Endothelial cell of umbilical vein (primary cell): ENCODE measurements at regions not wholly inside any gene's neighbourhood (a gene's known extent, or its start where the extent isn't known, plus 50 kb on each side); places are given as distances from the start of the nearest gene placed in this dataset.

Source experiments
- BruUV-seq: library from RNA; stranded (reverse); fragments of 400-500 nt; replicated peaks from 2 replicates; lab custom pipeline; 2021; lab: Mats Ljungman, UMichigan
- CTCF ChIA-PET: fragments of 300-600, 350-600 bp; sonication (Branson Sonifier 250); formaldehyde crosslinking; loops from one replicate; lab custom pipeline; 2021; ENCODE audit warnings: antibody characterized with exemption, inconsistent platforms; lab: Charles Lee
- POLR2A ChIA-PET: fragments of 300-600, 350-600 bp; sonication (Branson Sonifier 250); formaldehyde crosslinking; loops from one replicate; lab custom pipeline; 2021; ENCODE audit warnings: antibody characterized with exemption, inconsistent platforms; lab: Charles Lee
- DNase-seq: peaks from one replicate; pipeline ENCODE4 v3.0.0-alpha.2; 2011; ENCODE audit warnings: low read depth, low spot score
- FAIRE-seq: peaks from 2 replicates; lab custom pipeline; 2011; peaks lifted over from hg19 to GRCh38; lab: Jason Lieb, UNC
- H2AFZ ChIP-seq: 2 replicates; pipeline ENCODE4 v1.6.0; 2012; ENCODE audit warnings: low read depth, low read length, control low read depth, inconsistent platforms
- H3K27ac ChIP-seq: 2 replicates; pipeline ENCODE4 v1.5.1; 2011; ENCODE audit warnings: low read depth, mild to moderate bottlenecking, control low read depth, low read length, moderate library complexity; ENCODE audit not compliant: insufficient read depth
- H3K27me3 ChIP-seq, 2 experiments: 2 replicates each; pipeline versions ENCODE4 v1.6.0 to v1.6.1; 2011; ENCODE audit warnings: low read length in 2 of 2, mixed read lengths in 1 of 2; ENCODE audit not compliant: control insufficient read depth in 2 of 2, insufficient read depth in 2 of 2
- H3K36me3 ChIP-seq, 2 experiments: 2 replicates in 1 of 2; 3 replicates in 1 of 2; pipeline ENCODE4 v1.5.1; 2011; ENCODE audit warnings: low read length in 2 of 2, mild to moderate bottlenecking in 1 of 2, moderate library complexity in 1 of 2; ENCODE audit not compliant: control insufficient read depth in 2 of 2, insufficient read depth in 2 of 2; ENCODE audit errors: extremely low read depth in 1 of 2
- H3K4me1 ChIP-seq: 3 replicates; pipeline ENCODE4 v1.5.1; 2011; ENCODE audit warnings: mild to moderate bottlenecking, low read length; ENCODE audit not compliant: control insufficient read depth, insufficient read depth; ENCODE audit errors: extremely low read depth
- H3K4me2 ChIP-seq: 2 replicates; pipeline ENCODE4 v1.6.1; 2011; ENCODE audit warnings: low read length, control low read depth, mixed read lengths; ENCODE audit not compliant: insufficient read depth
- H3K4me3 ChIP-seq, 3 experiments: fragments of 200-600 bp in 1 of 3; sonication (generic), shearing (Covaris generic) in 1 of 3; replicated peaks in 1 of 3; 2 replicates each; pipeline ENCODE4 v1.5.1; 2011 to 2016; ENCODE audit warnings: control low read depth in 3 of 3, low read length in 3 of 3, mild to moderate bottlenecking in 2 of 3, inconsistent platforms in 1 of 3, low read depth in 1 of 3, moderate library complexity in 1 of 3; ENCODE audit not compliant: insufficient read depth in 1 of 3
- H3K79me2 ChIP-seq: 2 replicates; pipeline ENCODE4 v1.6.0; 2012; ENCODE audit warnings: low read length, inconsistent platforms; ENCODE audit not compliant: control insufficient read depth, insufficient read depth
- H3K9ac ChIP-seq: replicated peaks from 2 replicates; pipeline ENCODE3; 2011; ENCODE audit warnings: low read length, control low read depth; ENCODE audit not compliant: insufficient read depth; ENCODE audit errors: extremely low read depth
- H3K9me1 ChIP-seq: replicated peaks from 3 replicates; pipeline ENCODE4 v1.6.0; 2011; ENCODE audit warnings: mild to moderate bottlenecking, low read length; ENCODE audit not compliant: control insufficient read depth, insufficient read depth; ENCODE audit errors: extremely low read depth
- H3K9me3 ChIP-seq: replicated peaks from 2 replicates; pipeline ENCODE4 v1.5.1; 2012; ENCODE audit warnings: low read length, inconsistent platforms; ENCODE audit not compliant: control insufficient read depth, insufficient read depth
- H4K20me1 ChIP-seq: replicated peaks from 2 replicates; pipeline ENCODE3; 2011; ENCODE audit warnings: mild to moderate bottlenecking, low read length; ENCODE audit not compliant: control insufficient read depth, insufficient read depth; ENCODE audit errors: extremely low read depth
- CTCF ChIP-seq, 2 donors: IDR thresholded peaks; 1 replicate in 1 of 2; 2 replicates in 1 of 2; pipeline ENCODE4 v1.5.1; 2011; ENCODE audit warnings: low read length in 2 of 2, mild to moderate bottlenecking in 2 of 2, moderate library complexity in 2 of 2, control low read depth in 1 of 2, inconsistent platforms in 1 of 2, low read depth in 1 of 2; ENCODE audit not compliant: insufficient read depth in 1 of 2; ENCODE audit errors: extremely low read depth in 1 of 2
- EZH2 ChIP-seq: IDR thresholded peaks from 2 replicates; pipeline ENCODE4 v1.6.1; 2012; ENCODE audit warnings: borderline replicate concordance, low read depth, mild to moderate bottlenecking, moderate library complexity, low read length, inconsistent platforms; ENCODE audit not compliant: severe bottlenecking
- FOS ChIP-seq: IDR thresholded peaks from 2 replicates; pipeline ENCODE4 v1.6.1; 2011; ENCODE audit warnings: mild to moderate bottlenecking, low read length, moderate library complexity, borderline replicate concordance; ENCODE audit not compliant: insufficient read depth
- GATA2 ChIP-seq: IDR thresholded peaks from 2 replicates; pipeline ENCODE4 v1.7.0; 2011; ENCODE audit warnings: low read depth, mild to moderate bottlenecking, moderate library complexity, mixed read lengths, low read length; ENCODE audit not compliant: insufficient read length, insufficient read depth
- JUN ChIP-seq: IDR thresholded peaks from 2 replicates; pipeline ENCODE4 v1.6.1; 2011; ENCODE audit warnings: borderline replicate concordance, low read depth; ENCODE audit not compliant: insufficient read length, insufficient read depth
- MAX ChIP-seq: IDR thresholded peaks from 2 replicates; pipeline ENCODE4 v1.6.1; 2011; ENCODE audit not compliant: insufficient read depth, insufficient read length
- MYC ChIP-seq: IDR thresholded peaks from one replicate; pipeline ENCODE4 v1.6.1; 2011; ENCODE audit warnings: mild to moderate bottlenecking, low read depth, low read length
- POLR2A ChIP-seq: IDR thresholded peaks from 2 replicates; pipeline ENCODE4 v1.6.1; 2012; ENCODE audit warnings: low read depth, mild to moderate bottlenecking, control low read depth, low read length
- POLR2AphosphoS5 ChIP-seq: IDR thresholded peaks from 2 replicates; pipeline ENCODE4 v1.6.1; 2012; ENCODE audit warnings: low read depth, mild to moderate bottlenecking, control low read depth, low read length, moderate library complexity; ENCODE audit not compliant: insufficient read depth
- dilution Hi-C: fragments of 300-500 bp; cut with MboI; formaldehyde crosslinking; loops from one replicate; pipeline ENCODE4 v1.15.0; 2019; ENCODE audit warnings: low sequenced_read_pairs; ENCODE audit not compliant: extremely low pct_ligation_motif_present
- intact Hi-C: fragments of 100-400 bp; cut with micrococcal nuclease; formaldehyde crosslinking; loops from one replicate; pipeline ENCODE4 v1.10.0; 2022

GRCh38 chr9:113659740-113660139 lies 196.2 kb downstream of the RGS3 start:
- FAIRE-seq: no peak
- TF ChIP-seq FOS: no peak
- TF ChIP-seq GATA2: no peak
- no peak for TF ChIP-seq JUN
- TF ChIP-seq POLR2A: no peak
- no peak for TF ChIP-seq MYC
- TF ChIP-seq EZH2: no peak
- no peak for TF ChIP-seq MAX
- no peak for TF ChIP-seq POLR2AphosphoS5
- TF ChIP-seq CTCF (IDR thresholded peaks at IDR 0.05; ENCODE audit: extremely low read depth in 1 of 2, insufficient read depth in 1 of 2, low read depth in 1 of 2, low read length in 2 of 2): no peak
- H3K4me1 ChIP-seq: peaks cover 33% of the 10 kb centered on the region
- POLR2A ChIA-PET: no interaction called here
- CTCF ChIA-PET: interaction anchor here (2.1 to 9.6 kb wide), 3 partner anchors 22 to 213 kb away, joined by 12 to 1173 read pairs (median 166); no protein-coding TSS in a partner anchor
- dilution Hi-C loops: loop anchor here (10.0 kb wide), 1 partner anchor 65 kb away; no protein-coding TSS in a partner anchor
- no peak overlapping the region for H3K4me2 ChIP-seq
- H3K9me1 ChIP-seq: no peaks in the 10 kb centered on the region
- no peak overlapping the region for H3K4me3 ChIP-seq
- no peak for DNase-seq
- H3K36me3 ChIP-seq: no peaks in the 10 kb centered on the region
- intact Hi-C loops: loop anchor here (5.0 kb wide), 1 partner anchor 117 kb away; no protein-coding TSS in a partner anchor
- H4K20me1 ChIP-seq: no peaks in the 10 kb centered on the region
- no peak overlapping the region for H3K27ac ChIP-seq
- H3K27me3 ChIP-seq: peaks cover 0 to 8% of the 10 kb centered on the region in 2 experiments
- no peak overlapping the region for H2AFZ ChIP-seq
- no TSS peak for BruUV-seq
- H3K79me2 ChIP-seq: no peaks in the 10 kb centered on the region
- no peak overlapping the region for H3K9ac ChIP-seq
- no peaks in the 10 kb centered on the region for H3K9me3 ChIP-seq
